ENCODE measurements at regions not wholly inside any gene's neighbourhood (a gene's known extent, or its start where the extent isn't known, plus 50 kb on each side); places are given as distances from the start of the nearest gene placed in this dataset.

DNA sequence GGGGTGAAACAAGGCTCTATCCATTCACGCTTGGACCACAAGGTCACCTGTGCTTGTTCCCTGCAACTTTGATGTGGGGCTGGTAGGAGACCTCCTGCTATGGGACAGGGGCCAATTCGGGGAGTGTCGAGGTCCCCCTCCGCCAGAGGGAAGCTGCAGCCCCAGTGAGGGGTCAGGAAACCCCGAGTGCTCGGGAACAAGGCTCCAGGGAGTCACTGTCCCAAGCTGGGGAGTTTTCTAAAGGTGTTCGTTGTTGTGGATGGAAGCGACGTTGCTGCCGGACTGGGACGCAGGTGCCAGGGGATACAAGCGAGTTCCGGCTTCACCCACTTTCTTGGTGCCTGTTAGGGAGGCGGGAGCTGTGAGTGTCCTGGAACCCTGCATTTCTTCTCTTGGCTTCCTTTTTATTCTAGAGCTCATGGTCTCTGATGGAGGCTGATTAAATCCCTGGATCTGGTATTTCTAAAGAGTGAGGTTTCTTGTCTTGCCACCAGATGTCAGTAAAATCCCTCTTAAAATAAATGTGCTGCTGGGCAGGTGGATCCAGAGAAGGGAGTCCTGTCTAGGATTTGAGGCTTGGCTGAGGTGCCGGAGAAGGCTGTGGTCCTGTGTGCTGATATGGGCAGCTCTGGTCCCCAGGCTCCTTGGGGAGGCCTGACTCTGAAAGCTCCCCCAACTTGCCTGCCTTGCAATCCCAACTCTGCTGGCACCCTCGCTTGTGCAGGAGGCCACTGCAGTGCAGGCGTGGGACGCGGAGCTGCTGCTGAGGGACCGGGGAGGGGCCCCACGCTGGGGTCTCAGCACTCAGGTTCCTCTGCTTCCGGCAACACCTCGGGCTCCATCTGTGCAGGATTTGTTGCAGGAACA lies 153.9 kb downstream of the TEX29 start:
- DNase-seq (ENCODE audit: extremely low spot score): no peak

DNA sequence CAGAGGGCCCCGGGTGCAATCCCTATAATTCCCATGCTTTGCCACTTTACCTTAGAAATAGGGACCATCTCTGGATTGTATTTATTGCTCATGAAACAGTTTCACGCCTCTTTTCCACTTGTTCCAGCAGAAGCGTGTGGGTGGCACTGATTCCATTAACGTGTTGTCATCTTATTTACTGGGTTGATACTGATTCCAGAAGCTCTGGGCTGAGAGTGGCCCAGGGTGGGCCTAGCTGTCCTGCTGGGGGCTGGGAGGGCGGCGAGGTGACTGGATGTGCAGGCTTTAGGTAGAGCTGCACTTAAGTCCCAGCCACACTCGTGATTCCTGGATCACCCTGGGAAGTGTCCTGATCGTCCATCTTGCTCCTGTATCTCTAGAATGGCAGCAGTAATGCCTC lies 155.0 kb downstream of the TEX29 start:
- no peak for TF ChIP-seq POLR2AphosphoS5 (IDR thresholded peaks at IDR 0.05)
- 80% methylated on average over 7 of the region's 8 CpGs for WGBS
- Histone ChIP-seq H3K4me1 (no peaks in the 10 kb centered on the region), H3K27ac (replicated peaks in 1 of 4) (no peak overlapping the region), H3K4me3 (no peak overlapping the region), H3K27me3 (peaks cover 0 to 37% (median 0%) of the 10 kb centered on the region in 4 donors), H3K36me3 (no peaks in the 10 kb centered on the region), H3K9me3 (no peaks in the 10 kb centered on the region)
- intact Hi-C loops (cut with DNase I): no loop called here
- no peak for DNase-seq (ENCODE audit: extremely low spot score)

More for the DNA sequence above, 153.9 kb downstream of the TEX29 start:
- H3K9me3 ChIP-seq: no peaks in the 10 kb centered on the region
- H3K27ac ChIP-seq (replicated peaks in 1 of 4): no peak overlapping the region
- TF ChIP-seq POLR2A (IDR thresholded peaks at IDR 0.05; ENCODE audit: low read depth): no peak
- no peak for TF ChIP-seq EP300 (IDR thresholded peaks at IDR 0.05)
- TF ChIP-seq, protein P1, sequence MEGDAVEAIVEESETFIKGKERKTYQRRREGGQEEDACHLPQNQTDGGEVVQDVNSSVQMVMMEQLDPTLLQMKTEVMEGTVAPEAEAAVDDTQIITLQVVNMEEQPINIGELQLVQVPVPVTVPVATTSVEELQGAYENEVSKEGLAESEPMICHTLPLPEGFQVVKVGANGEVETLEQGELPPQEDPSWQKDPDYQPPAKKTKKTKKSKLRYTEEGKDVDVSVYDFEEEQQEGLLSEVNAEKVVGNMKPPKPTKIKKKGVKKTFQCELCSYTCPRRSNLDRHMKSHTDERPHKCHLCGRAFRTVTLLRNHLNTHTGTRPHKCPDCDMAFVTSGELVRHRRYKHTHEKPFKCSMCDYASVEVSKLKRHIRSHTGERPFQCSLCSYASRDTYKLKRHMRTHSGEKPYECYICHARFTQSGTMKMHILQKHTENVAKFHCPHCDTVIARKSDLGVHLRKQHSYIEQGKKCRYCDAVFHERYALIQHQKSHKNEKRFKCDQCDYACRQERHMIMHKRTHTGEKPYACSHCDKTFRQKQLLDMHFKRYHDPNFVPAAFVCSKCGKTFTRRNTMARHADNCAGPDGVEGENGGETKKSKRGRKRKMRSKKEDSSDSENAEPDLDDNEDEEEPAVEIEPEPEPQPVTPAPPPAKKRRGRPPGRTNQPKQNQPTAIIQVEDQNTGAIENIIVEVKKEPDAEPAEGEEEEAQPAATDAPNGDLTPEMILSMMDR (IDR thresholded peaks at IDR 0.05): peak; percentile 44 to 59 (median 54)
- TF ChIP-seq POLR2AphosphoS5 (IDR thresholded peaks at IDR 0.05): no peak
- no peaks in the 10 kb centered on the region for H3K36me3 ChIP-seq
- peaks cover 0 to 47% (median 0%) of the 10 kb centered on the region in 4 donors for H3K27me3 ChIP-seq
- intact Hi-C loops (cut with DNase I): loop anchor here (1.0 to 5.0 kb wide), 2 partner anchors 970 to 1133 kb away; no protein-coding TSS in a partner anchor
- WGBS: 66% methylated on average over 22 of the region's 23 CpGs
- H3K4me3 ChIP-seq: no peak overlapping the region
- no peaks in the 10 kb centered on the region for H3K4me1 ChIP-seq

DNA sequence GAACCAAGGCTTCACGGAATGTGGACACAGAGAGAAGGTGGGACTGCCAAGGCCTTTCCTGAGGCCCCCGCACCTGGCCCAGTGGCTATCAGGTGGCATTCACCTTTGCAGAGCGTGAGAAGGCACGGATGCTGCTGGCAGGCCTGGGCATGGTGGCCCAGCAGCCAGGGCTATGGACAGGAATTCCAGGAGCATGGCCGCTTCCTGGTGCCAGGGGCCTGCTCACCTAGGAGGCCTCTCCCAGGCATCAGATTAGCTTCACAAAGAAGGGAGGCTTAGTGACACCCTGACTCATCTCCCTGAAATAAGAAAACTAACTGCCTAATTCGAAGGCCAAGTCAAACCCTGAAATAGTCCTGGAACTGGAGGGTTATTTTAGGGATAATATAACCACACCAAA lies 155.8 kb downstream of the TEX29 start:
- no peak overlapping the region for H3K4me3 ChIP-seq
- no peak for DNase-seq (ENCODE audit: extremely low spot score)
- no peaks in the 10 kb centered on the region for H3K36me3 ChIP-seq
- TF ChIP-seq, protein P1 (IDR thresholded peaks at IDR 0.05): no peak
- no peak for TF ChIP-seq POLR2AphosphoS5 (IDR thresholded peaks at IDR 0.05)
- no peak for TF ChIP-seq EP300 (IDR thresholded peaks at IDR 0.05)
- no peaks in the 10 kb centered on the region for H3K4me1 ChIP-seq
- H3K27me3 ChIP-seq: peaks cover 0 to 30% (median 0%) of the 10 kb centered on the region in 4 donors
- no peaks in the 10 kb centered on the region for H3K9me3 ChIP-seq
- WGBS: 91% methylated on average over 3 of the region's 6 CpGs
- intact Hi-C loops (cut with DNase I): no loop called here
- H3K27ac ChIP-seq (replicated peaks in 1 of 4): no peak overlapping the region

- intact Hi-C loops (cut with DNase I): no loop called here
- no peak for DNase-seq (ENCODE audit: extremely low spot score)
- WGBS: 95% methylated on average over 11 of the region's 14 CpGs
These were observed 159.0 kb downstream of the TEX29 start for GRCh38 chr13:111479412-111479811.

GRCh38 chr13:111480503-111480902 lies 160.1 kb downstream of the TEX29 start:
- 87% methylated on average over 8 of the region's 8 CpGs for WGBS
- peaks cover 0 to 3% (median 0%) of the 10 kb centered on the region in 4 donors for H3K9me3 ChIP-seq
- no peak for DNase-seq (ENCODE audit: extremely low spot score)
- H3K4me3 ChIP-seq: no peak overlapping the region
- TF ChIP-seq POLR2A (IDR thresholded peaks at IDR 0.05; ENCODE audit: low read depth) (no peak), POLR2AphosphoS5 (IDR thresholded peaks at IDR 0.05) (no peak), EP300 (IDR thresholded peaks at IDR 0.05) (no peak)
- TF ChIP-seq, protein P1 (IDR thresholded peaks at IDR 0.05): no peak
- H3K4me1 ChIP-seq: no peaks in the 10 kb centered on the region
- H3K27me3 ChIP-seq: peaks cover 0 to 8% (median 0%) of the 10 kb centered on the region in 4 donors
- no peak overlapping the region for H3K27ac ChIP-seq (replicated peaks in 1 of 4)
- intact Hi-C loops (cut with DNase I): no loop called here
- H3K36me3 ChIP-seq: no peaks in the 10 kb centered on the region

More at GRCh38 chr13:111479412-111479811, 159.0 kb downstream of the TEX29 start:
- H3K27ac ChIP-seq (replicated peaks in 1 of 4): no peak overlapping the region
- no peak overlapping the region for H3K4me3 ChIP-seq
- peaks cover 0 to 12% (median 0%) of the 10 kb centered on the region in 4 donors for H3K27me3 ChIP-seq
- no peak for TF ChIP-seq POLR2AphosphoS5 (IDR thresholded peaks at IDR 0.05)
- TF ChIP-seq POLR2A (IDR thresholded peaks at IDR 0.05; ENCODE audit: low read depth): no peak
- TF ChIP-seq, protein P1 (IDR thresholded peaks at IDR 0.05): no peak
- TF ChIP-seq EP300 (IDR thresholded peaks at IDR 0.05): no peak
- no peaks in the 10 kb centered on the region for H3K4me1 ChIP-seq
- H3K36me3 ChIP-seq: no peaks in the 10 kb centered on the region
- no peaks in the 10 kb centered on the region for H3K9me3 ChIP-seq

Data from esophagus muscularis mucosa (tissue), 4 donors.